GM12872 (cell line): ENCODE measurements at regions not wholly inside any gene's neighbourhood (a gene's known extent, or its start where the extent isn't known, plus 50 kb on each side); places are given as distances from the start of the nearest gene placed in this dataset.

ENCODE experiments used
- TF ChIP-seq, protein P1 (sequence below): IDR thresholded peaks from 3 replicates; pipeline ENCODE4 v1.5.1; 2011; ENCODE audit warnings: low read depth, mild to moderate bottlenecking, low read length, moderate library complexity; ENCODE audit not compliant: insufficient read depth

DNA sequence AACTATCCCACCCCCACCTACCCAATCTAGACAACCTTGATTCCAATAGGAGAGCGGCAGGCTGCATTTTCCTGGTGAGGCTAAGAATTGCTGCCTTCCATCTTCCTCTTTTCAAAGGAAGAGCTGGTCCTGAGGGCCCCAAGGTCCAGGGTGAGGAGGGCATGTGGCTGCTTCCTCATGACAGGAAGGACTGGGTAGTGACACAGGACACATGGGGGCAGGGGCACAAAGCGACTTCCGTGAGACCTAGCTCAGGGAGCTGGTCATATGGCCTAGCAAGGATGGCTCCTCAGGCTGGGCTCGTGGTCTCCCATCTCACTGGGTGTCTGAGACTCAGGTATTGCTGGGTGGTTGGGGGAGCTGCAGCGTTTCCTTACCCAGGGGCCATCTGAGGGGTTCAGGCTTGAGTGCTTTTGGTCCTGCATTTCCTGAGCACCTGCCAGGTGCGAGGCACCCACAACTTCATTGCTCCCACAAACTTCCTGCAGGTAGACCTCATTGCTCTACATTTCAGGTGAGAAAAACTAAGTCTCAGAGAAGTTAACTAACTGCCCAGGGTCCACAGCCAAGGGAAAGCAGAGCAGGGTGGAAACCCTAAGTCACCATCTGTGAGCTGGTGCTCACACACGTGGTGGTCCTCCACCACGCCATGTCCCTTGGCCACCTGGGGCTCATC lies 160.0 kb upstream of the TLE3 start:
- TF ChIP-seq, protein P1, sequence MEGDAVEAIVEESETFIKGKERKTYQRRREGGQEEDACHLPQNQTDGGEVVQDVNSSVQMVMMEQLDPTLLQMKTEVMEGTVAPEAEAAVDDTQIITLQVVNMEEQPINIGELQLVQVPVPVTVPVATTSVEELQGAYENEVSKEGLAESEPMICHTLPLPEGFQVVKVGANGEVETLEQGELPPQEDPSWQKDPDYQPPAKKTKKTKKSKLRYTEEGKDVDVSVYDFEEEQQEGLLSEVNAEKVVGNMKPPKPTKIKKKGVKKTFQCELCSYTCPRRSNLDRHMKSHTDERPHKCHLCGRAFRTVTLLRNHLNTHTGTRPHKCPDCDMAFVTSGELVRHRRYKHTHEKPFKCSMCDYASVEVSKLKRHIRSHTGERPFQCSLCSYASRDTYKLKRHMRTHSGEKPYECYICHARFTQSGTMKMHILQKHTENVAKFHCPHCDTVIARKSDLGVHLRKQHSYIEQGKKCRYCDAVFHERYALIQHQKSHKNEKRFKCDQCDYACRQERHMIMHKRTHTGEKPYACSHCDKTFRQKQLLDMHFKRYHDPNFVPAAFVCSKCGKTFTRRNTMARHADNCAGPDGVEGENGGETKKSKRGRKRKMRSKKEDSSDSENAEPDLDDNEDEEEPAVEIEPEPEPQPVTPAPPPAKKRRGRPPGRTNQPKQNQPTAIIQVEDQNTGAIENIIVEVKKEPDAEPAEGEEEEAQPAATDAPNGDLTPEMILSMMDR, result no peak

DNA sequence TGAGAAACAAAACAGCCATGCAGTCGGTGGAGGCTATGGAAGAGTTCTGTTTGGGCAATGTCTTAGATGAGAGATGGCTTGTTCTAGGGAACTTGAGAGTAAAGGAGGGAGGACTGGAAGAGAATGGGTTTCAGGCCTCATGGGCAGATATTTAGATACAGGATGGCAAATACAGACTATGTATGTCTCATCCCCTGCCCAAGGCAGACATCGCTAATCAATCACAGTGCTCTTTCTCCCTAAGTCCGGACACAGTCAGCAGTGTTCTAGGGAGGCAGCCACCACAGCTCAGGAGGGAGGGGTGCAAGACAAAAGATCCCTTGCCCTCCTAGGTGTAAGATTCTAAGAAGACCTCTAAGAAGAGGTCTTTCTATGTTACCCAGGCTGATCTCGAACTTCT lies 159.3 kb upstream of the TLE3 start:
- TF ChIP-seq, protein P1, result no peak

DNA sequence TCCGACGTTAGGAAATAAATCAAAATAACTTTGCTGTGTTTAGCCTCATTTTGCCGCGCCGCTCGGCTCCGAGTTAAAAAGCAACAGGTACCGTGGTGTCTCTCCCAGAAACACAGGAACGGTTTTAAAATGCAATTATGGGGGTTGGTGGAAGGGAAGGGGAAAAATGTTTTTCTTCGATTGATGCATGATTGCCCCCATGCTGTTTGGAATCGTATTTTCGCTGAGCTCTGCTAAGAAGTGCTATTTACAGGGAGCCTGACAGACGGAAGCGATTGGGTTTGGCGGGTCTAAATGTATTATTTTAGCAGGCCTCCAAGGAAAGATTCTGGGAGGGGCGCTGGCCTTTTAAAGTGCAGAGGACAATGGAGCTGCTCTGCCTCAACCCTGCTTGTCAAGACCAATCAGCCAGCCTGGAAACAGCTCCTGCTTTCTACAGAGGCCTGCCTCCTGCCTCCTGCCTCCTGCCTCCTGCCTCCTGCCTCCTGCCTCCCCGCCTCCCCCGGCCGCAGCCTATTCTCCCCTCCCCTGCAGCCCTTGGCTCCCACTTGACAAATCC lies 156.7 kb upstream of the TLE3 start:
- TF ChIP-seq, protein P1, result no peak

DNA sequence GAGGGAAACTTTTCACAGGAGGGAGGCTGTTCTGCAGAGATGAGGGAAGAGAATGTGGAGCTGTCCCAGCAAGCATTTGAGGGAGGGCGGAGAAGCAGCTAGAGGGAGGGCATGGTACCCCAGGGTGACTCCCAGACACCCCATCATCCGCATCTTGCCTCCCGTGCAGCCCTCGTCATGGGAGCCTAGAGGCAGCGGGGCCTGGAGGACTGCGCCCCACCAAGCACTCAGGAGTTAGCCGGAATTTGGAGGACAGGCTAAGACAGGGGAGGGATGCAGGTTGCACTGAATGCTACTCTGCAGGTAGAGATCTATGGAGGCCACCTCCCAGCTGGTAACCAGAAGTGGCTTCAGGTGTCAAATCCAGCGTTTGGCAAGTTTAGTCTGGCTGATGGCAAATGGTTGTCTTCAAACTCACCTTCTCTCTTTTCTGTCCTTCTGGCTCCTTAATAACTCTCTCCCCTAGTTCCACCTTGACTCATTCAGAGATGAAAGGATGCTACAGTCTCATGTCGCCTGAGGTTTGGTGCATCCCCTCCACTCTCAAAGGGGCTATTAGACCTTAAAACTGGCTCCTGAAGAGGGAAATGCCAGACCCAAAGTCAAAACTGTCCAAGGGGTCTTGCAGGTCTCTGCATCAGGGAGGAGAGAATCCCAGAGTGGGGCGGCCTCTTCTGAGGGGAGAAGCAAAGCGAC lies 155.9 kb upstream of the TLE3 start:
- TF ChIP-seq, protein P1, result no peak

DNA sequence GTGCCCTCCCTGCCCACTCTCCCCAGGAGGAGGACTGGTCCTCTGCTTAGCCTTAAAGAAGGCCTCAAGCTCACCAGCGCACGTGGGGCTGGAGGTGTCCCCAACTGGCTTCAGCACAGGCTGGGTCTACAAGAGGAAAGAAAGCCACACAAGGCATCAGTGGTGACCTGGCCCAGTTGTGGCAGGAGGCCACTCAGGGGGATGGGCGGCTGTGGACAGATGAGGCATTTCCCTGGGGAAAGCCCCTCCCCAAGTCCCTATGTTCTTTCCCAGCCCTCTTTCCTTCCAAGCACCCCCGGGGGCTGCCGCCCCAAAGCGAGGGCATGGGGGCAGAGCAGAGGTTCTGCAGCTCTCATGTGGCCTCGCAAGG lies 155.2 kb upstream of the TLE3 start:
- TF ChIP-seq, protein P1, result no peak

DNA sequence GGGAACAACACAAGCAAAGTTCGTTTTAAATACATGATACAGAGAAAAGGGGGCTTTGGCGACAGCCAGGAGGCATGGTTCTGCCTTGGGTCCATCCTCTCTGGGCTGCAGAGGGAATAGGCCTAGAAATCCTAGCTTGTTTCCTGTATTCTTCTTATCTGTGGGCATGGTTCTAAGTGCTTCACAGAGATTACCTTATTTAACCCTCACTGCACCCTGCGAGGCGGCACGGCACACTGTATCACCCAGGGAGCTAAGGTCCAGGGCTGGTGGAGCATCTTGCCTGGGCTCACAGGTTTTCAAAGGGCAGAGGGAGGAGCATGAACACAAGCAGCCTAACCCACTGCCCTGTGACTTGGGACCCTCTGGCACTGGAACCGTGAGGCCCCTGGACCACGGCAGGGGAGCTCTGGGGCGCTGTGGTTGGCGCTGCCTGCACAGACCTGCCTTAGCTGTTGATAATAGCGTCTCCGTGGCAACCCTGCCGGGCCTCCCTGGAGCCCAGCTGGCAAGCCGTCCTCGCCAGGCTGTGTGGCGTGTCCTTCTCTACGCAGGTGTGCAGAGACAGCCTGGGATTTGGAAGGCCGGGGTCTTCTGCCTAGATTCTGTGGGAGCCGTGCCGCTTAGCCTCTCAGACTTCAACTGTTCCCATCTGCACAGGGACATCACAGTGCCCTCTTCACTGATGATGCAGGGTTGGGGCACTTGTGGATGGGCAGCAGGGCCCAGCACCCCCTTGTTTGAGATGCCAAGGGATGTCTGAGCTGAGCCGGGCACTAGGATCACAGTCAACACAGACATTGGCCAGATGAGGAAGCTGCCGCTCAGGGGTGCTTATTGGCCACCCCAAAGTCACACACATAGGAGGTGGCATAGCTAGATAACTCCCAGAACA lies 154.6 kb upstream of the TLE3 start:
- TF ChIP-seq, protein P1, result no peak

DNA sequence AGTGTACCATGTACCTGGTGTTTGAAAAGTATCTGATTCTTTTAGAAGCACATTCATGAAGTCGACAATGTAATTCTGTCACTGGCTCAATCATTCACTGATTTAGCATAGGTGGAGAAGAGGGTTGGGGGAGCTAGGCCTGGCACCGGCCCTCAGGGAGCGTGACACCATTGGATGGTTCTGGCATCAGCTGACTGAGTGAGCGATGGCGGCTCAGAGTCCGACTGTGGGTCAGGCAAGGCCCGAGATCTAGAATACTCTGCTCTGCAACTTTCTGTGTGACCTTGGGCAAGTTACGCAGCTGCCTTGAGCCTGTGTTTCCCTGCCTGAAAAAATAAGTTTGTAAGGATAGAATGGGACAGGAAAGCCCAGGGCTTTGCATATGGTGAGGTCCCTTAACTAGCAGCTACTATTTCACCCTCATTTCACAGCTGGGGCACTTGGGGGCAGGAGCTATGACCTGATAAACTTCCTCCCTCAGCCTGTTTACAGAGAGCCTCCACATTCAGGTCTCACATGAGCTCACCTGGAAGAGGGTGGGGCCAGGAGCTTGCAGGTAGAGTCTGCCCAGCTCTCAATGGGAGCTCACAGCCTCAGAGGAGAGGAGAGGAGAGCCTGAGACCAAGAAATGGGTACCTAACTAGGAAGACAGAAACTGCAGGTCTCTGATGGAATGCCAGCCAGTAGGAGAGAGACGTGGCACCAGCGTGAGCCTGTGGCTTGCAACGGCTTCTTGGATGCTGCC lies 153.7 kb upstream of the TLE3 start:
- TF ChIP-seq, protein P1, result no peak
